GM19397 (cell line): ENCODE measurements at regions not wholly inside any gene's neighbourhood (a gene's known extent, or its start where the extent isn't known, plus 50 kb on each side); places are given as distances from the start of the nearest gene placed in this dataset.

Source experiments
- ATAC-seq: cut with Tn5 transposase; IDR thresholded peaks from one replicate; pipeline ENCODE4 v1.9.1; 2021; ENCODE audit warnings: mild to moderate bottlenecking, moderate library complexity; ENCODE audit not compliant: unreplicated experiment

GRCh38 chr2:23073671-23074070 lies 311.3 kb upstream of the KLHL29 start:
- ATAC-seq, result no peak

- no peak for ATAC-seq
Observed at GRCh38 chr2:23077596-23077995, 307.4 kb upstream of the KLHL29 start.

GRCh38 chr2:23078784-23079434 lies 306.1 kb upstream of the KLHL29 start:
- no peak for ATAC-seq

- no peak for ATAC-seq
Observed at GRCh38 chr2:23083966-23084365, 301.0 kb upstream of the KLHL29 start.

GRCh38 chr2:23091019-23091418 lies 294.0 kb upstream of the KLHL29 start:
- no peak for ATAC-seq

- ATAC-seq, result no peak
Observed at GRCh38 chr2:23091900-23092299, 293.1 kb upstream of the KLHL29 start.

- no peak for ATAC-seq
Observed at GRCh38 chr2:23092831-23093230, 292.1 kb upstream of the KLHL29 start.

- no peak for ATAC-seq
Observed at GRCh38 chr2:23093513-23093912, 291.5 kb upstream of the KLHL29 start.

- ATAC-seq, result no peak
Observed at GRCh38 chr2:23096906-23097602, 287.9 kb upstream of the KLHL29 start.

- ATAC-seq, result no peak
Observed at GRCh38 chr2:23100406-23100805, 284.6 kb upstream of the KLHL29 start.

GRCh38 chr2:23106242-23106785 lies 278.7 kb upstream of the KLHL29 start:
- ATAC-seq, result no peak

GRCh38 chr2:23107327-23107941 lies 277.5 kb upstream of the KLHL29 start:
- ATAC-seq, result no peak

GRCh38 chr2:23111263-23111662 lies 273.7 kb upstream of the KLHL29 start:
- no peak for ATAC-seq

GRCh38 chr2:23112517-23112916 lies 272.5 kb upstream of the KLHL29 start:
- ATAC-seq, result no peak

GRCh38 chr2:23114299-23114698 lies 270.7 kb upstream of the KLHL29 start:
- ATAC-seq, result no peak

GRCh38 chr2:23118313-23118712 lies 266.7 kb upstream of the KLHL29 start:
- no peak for ATAC-seq

- ATAC-seq, result no peak
Observed at GRCh38 chr2:23118894-23119293, 266.1 kb upstream of the KLHL29 start.

GRCh38 chr2:23120161-23120560 lies 264.8 kb upstream of the KLHL29 start:
- no peak for ATAC-seq

- ATAC-seq, result no peak
Observed at GRCh38 chr2:23121968-23122648, 262.9 kb upstream of the KLHL29 start.

- ATAC-seq, result no peak
Observed at GRCh38 chr2:23122681-23123215, 262.2 kb upstream of the KLHL29 start.

GRCh38 chr2:23123686-23124085 lies 261.3 kb upstream of the KLHL29 start:
- no peak for ATAC-seq
